GM19238 (cell line): ENCODE measurements at regions not wholly inside any gene's neighbourhood (a gene's known extent, or its start where the extent isn't known, plus 50 kb on each side); places are given as distances from the start of the nearest gene placed in this dataset.
"Not testable (repeated sequence)": the region's sequence is repeated elsewhere in the genome, so short reads cannot be mapped to it uniquely, and the experiment has no call there.

Source experiments
- DNase-seq: peaks from one replicate; pipeline ENCODE4 v3.0.0; 2011; ENCODE audit warnings: low spot score; ENCODE audit not compliant: insufficient read length

- no peak for DNase-seq
Observed at GRCh38 chr14:53226553-53226952, 73.4 kb upstream of the DDHD1 start.

- no peak for DNase-seq
Observed at GRCh38 chr14:53220914-53221313, 67.8 kb upstream of the DDHD1 start.

GRCh38 chr14:53218161-53218560 lies 65.0 kb upstream of the DDHD1 start:
- DNase-seq, result no peak

- DNase-seq, result peak; percentile 68
Observed at GRCh38 chr14:53217316-53217994, 64.3 kb upstream of the DDHD1 start.

GRCh38 chr14:53216955-53217315 lies 63.8 kb upstream of the DDHD1 start:
- not testable (repeated sequence) for DNase-seq

GRCh38 chr14:53216478-53216877 lies 63.4 kb upstream of the DDHD1 start:
- DNase-seq, result not testable (repeated sequence)

- DNase-seq, result no peak
Observed at GRCh38 chr14:53215101-53215500, 62.0 kb upstream of the DDHD1 start.

GRCh38 chr14:53214384-53214783 lies 61.3 kb upstream of the DDHD1 start:
- DNase-seq, result no peak

- DNase-seq, result no peak
Observed at GRCh38 chr14:53213761-53214160, 60.6 kb upstream of the DDHD1 start.

GRCh38 chr14:53209370-53209769 lies 56.2 kb upstream of the DDHD1 start:
- no peak for DNase-seq
